ENCODE measurements at regions not wholly inside any gene's neighbourhood (a gene's known extent, or its start where the extent isn't known, plus 50 kb on each side); places are given as distances from the start of the nearest gene placed in this dataset.

DNA sequence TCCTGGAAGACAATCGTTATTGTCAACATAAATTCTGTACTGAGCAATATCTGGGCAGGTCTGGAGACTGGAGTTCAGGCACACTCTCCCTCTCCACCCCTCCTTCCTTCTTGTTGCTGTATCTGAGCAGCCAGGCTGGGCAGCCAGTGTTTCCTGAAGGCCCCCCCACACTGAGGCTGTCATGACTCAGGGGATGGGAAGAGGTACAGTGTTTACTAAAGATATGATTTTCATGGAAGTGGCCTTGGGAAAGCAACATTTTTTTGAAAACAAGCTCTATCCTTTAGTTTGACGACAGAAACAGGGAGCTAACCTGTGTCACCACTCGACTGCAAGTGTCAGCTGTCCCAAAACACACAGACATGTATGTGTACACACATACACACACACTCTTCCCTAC lies 1485.4 kb upstream of the TMEM132C start:
- no peak for DNase-seq

DNA sequence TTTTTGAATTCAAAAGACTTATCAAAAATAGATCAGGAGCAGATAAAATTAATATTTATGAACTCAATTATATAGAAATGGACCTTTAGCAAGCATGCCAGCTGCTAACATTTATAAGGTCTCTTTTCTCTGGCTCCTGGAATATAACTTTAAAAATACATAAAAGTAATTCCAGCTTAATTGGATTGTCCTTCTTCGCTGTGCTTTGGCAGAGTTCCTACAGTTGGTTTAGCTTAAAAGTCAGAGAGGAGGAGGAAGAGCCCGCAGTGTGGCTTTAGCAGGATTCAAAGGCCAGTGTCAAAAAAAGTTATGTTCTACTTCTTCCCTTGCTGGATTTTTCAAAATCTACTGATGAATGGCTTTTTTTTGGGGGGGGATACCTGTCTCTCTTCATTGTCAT lies 1484.9 kb upstream of the TMEM132C start:
- Histone ChIP-seq H3K27me3 (replicated peaks; ENCODE audit: control insufficient read depth, insufficient read depth, low read length, poor library complexity, severe bottlenecking) (no peaks in the 10 kb centered on the region), H3K36me3 (ENCODE audit: control insufficient read depth, insufficient read depth, low read length) (no peaks in the 10 kb centered on the region), H3K9me3 (ENCODE audit: control insufficient read depth, low read length) (no peaks in the 10 kb centered on the region), H3K4me1 (ENCODE audit: control insufficient read depth, insufficient read depth, low read length, poor library complexity, severe bottlenecking) (no peaks in the 10 kb centered on the region), H3K4me3 (ENCODE audit: insufficient read depth, low read depth, low read length, poor library complexity, severe bottlenecking) (no peak overlapping the region), H3K27ac (ENCODE audit: insufficient read depth, low read length, poor library complexity, severe bottlenecking) (no peak overlapping the region)
- DNase-seq = no peak

More for the DNA sequence above, 1485.4 kb upstream of the TMEM132C start:
- H3K27ac ChIP-seq (ENCODE audit: insufficient read depth, low read length, poor library complexity, severe bottlenecking) = no peak overlapping the region
- no peak overlapping the region for H3K4me3 ChIP-seq (ENCODE audit: insufficient read depth, low read depth, low read length, poor library complexity, severe bottlenecking)
- no peaks in the 10 kb centered on the region for H3K4me1 ChIP-seq (ENCODE audit: control insufficient read depth, insufficient read depth, low read length, poor library complexity, severe bottlenecking)
- H3K36me3 ChIP-seq (ENCODE audit: control insufficient read depth, insufficient read depth, low read length) = no peaks in the 10 kb centered on the region
- no peaks in the 10 kb centered on the region for H3K27me3 ChIP-seq (replicated peaks; ENCODE audit: control insufficient read depth, insufficient read depth, low read length, poor library complexity, severe bottlenecking)
- H3K9me3 ChIP-seq (ENCODE audit: control insufficient read depth, low read length) = no peaks in the 10 kb centered on the region

DNA sequence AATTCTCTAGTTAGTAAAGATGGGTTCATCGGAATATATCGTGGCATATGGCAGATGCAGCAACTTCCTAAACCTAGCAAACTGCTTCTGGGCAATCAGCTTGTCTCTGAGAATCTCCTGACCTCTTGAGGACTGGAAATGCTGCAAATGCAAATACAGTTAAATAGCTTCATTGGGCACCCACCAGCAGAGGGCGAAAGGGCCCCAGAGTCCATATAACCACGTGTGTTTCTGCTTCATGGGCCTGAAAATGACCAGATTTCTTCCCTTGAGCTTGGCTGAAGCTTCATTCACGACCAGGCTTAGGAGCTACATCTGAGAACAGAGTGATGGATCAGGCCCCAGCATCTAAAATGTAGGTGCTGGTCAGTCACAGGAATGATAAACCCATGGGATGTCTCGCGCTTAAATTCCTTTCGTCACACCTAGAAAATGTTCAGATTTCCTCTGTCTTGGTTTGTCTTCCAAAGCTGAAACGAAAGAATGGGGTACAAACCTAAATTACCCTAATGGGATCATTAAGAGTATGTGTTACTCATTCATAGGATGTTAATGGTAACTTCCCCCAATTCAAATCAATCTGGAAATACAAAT lies 1482.5 kb upstream of the TMEM132C start:
- no peaks in the 10 kb centered on the region for H3K27me3 ChIP-seq (replicated peaks; ENCODE audit: control insufficient read depth, insufficient read depth, low read length, poor library complexity, severe bottlenecking)
- no peak overlapping the region for H3K4me3 ChIP-seq (ENCODE audit: insufficient read depth, low read depth, low read length, poor library complexity, severe bottlenecking)
- H3K27ac ChIP-seq (ENCODE audit: insufficient read depth, low read length, poor library complexity, severe bottlenecking) = no peak overlapping the region
- no peaks in the 10 kb centered on the region for H3K4me1 ChIP-seq (ENCODE audit: control insufficient read depth, insufficient read depth, low read length, poor library complexity, severe bottlenecking)
- H3K9me3 ChIP-seq (ENCODE audit: control insufficient read depth, low read length) = no peaks in the 10 kb centered on the region
- no peak for DNase-seq
- no peaks in the 10 kb centered on the region for H3K36me3 ChIP-seq (ENCODE audit: control insufficient read depth, insufficient read depth, low read length)

DNA sequence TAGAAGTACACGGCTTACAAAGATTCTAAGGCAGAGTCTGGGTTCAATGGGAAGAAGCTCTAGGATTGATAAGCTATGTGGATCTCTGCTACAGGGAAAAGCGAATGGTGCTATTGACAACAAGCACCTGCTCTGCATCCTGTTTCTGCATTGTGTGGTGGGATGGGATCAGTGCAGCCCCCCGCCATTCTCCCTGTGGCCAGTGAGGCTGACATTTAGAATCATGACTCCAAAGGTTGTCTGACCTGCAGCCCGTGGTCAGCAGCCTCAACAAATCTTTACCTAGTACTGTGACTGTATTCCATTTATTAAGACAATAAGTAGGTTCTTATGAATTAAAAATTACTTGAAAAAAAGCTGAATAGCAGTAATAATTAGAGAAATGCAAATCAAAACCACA lies 1477.0 kb upstream of the TMEM132C start:
- Histone ChIP-seq H3K9me3 (ENCODE audit: control insufficient read depth, low read length) (no peaks in the 10 kb centered on the region), H3K36me3 (ENCODE audit: control insufficient read depth, insufficient read depth, low read length) (no peaks in the 10 kb centered on the region), H3K4me1 (ENCODE audit: control insufficient read depth, insufficient read depth, low read length, poor library complexity, severe bottlenecking) (no peaks in the 10 kb centered on the region), H3K4me3 (ENCODE audit: insufficient read depth, low read depth, low read length, poor library complexity, severe bottlenecking) (no peak overlapping the region), H3K27ac (ENCODE audit: insufficient read depth, low read length, poor library complexity, severe bottlenecking) (no peak overlapping the region), H3K27me3 (replicated peaks; ENCODE audit: control insufficient read depth, insufficient read depth, low read length, poor library complexity, severe bottlenecking) (no peaks in the 10 kb centered on the region)
- DNase-seq = no peak

DNA sequence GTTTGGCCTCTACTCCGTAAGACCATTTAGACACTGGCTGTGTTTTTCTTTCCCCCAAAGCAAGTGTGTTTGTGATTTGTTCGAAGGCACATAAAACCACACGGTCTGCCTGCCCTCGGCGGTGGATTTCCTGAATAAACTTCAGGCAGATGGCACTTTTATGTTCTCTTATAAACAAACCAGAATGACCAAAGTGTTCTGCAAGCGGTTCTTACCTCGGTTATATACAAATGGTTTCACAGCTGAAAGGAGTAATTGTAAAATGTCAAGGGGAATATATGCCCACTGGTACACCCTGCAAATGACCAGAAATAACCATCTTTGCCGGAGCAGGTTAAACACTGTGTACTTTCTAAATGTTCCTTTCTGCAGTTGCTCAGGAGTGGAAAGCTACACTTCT lies 1475.8 kb upstream of the TMEM132C start:
- H3K27ac ChIP-seq (ENCODE audit: insufficient read depth, low read length, poor library complexity, severe bottlenecking) = no peak overlapping the region
- H3K9me3 ChIP-seq (ENCODE audit: control insufficient read depth, low read length) = no peaks in the 10 kb centered on the region
- no peak overlapping the region for H3K4me3 ChIP-seq (ENCODE audit: insufficient read depth, low read depth, low read length, poor library complexity, severe bottlenecking)
- H3K27me3 ChIP-seq (replicated peaks; ENCODE audit: control insufficient read depth, insufficient read depth, low read length, poor library complexity, severe bottlenecking) = no peaks in the 10 kb centered on the region
- DNase-seq = no peak
- H3K4me1 ChIP-seq (ENCODE audit: control insufficient read depth, insufficient read depth, low read length, poor library complexity, severe bottlenecking) = no peaks in the 10 kb centered on the region
- no peaks in the 10 kb centered on the region for H3K36me3 ChIP-seq (ENCODE audit: control insufficient read depth, insufficient read depth, low read length)

DNA sequence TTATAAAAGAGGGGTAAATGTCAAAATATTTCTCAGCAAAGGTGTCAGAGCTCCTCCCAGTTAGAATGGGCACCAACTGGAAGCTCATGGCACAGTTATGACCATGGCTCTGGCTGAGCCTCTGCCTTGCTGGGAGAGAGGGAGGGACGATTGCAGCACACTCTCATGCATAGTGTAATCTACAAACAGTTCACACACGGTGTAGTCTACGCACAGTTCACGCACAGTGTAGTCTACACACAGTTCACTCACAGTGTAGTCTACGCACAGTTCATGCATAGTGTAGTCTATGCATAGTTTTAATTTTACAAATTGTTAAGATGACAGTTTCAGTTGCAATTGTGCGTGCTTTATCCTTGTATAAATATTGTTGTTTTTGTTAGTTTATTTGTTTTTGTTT lies 1474.6 kb upstream of the TMEM132C start:
- no peaks in the 10 kb centered on the region for H3K9me3 ChIP-seq (ENCODE audit: control insufficient read depth, low read length)
- no peaks in the 10 kb centered on the region for H3K27me3 ChIP-seq (replicated peaks; ENCODE audit: control insufficient read depth, insufficient read depth, low read length, poor library complexity, severe bottlenecking)
- H3K4me3 ChIP-seq (ENCODE audit: insufficient read depth, low read depth, low read length, poor library complexity, severe bottlenecking) = no peak overlapping the region
- no peak overlapping the region for H3K27ac ChIP-seq (ENCODE audit: insufficient read depth, low read length, poor library complexity, severe bottlenecking)
- H3K4me1 ChIP-seq (ENCODE audit: control insufficient read depth, insufficient read depth, low read length, poor library complexity, severe bottlenecking) = no peaks in the 10 kb centered on the region
- DNase-seq = no peak
- H3K36me3 ChIP-seq (ENCODE audit: control insufficient read depth, insufficient read depth, low read length) = no peaks in the 10 kb centered on the region

DNA sequence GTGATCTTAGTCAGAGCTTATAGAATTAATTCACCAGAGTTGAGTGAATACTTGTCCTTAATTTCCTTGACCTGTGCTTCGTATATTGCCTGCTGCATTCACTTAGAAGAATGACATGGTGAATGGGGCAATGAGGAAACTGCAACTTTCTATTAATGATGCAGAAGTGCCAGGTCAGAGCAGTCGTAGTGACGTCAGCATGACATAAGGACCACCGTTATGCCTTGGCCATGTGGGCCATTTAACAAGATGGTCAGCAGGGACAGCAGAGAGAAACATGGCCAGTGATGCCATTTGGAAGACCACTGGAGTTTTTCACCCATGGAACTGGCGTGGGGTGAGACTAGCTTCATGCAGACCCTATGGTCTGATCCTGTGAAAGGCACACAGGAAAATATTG lies 1469.4 kb upstream of the TMEM132C start:
- no peaks in the 10 kb centered on the region for H3K36me3 ChIP-seq (ENCODE audit: control insufficient read depth, insufficient read depth, low read length)
- H3K4me1 ChIP-seq (ENCODE audit: control insufficient read depth, insufficient read depth, low read length, poor library complexity, severe bottlenecking) = no peaks in the 10 kb centered on the region
- H3K27ac ChIP-seq (ENCODE audit: insufficient read depth, low read length, poor library complexity, severe bottlenecking) = no peak overlapping the region
- no peaks in the 10 kb centered on the region for H3K27me3 ChIP-seq (replicated peaks; ENCODE audit: control insufficient read depth, insufficient read depth, low read length, poor library complexity, severe bottlenecking)
- no peaks in the 10 kb centered on the region for H3K9me3 ChIP-seq (ENCODE audit: control insufficient read depth, low read length)
- no peak overlapping the region for H3K4me3 ChIP-seq (ENCODE audit: insufficient read depth, low read depth, low read length, poor library complexity, severe bottlenecking)
- no peak for DNase-seq

DNA sequence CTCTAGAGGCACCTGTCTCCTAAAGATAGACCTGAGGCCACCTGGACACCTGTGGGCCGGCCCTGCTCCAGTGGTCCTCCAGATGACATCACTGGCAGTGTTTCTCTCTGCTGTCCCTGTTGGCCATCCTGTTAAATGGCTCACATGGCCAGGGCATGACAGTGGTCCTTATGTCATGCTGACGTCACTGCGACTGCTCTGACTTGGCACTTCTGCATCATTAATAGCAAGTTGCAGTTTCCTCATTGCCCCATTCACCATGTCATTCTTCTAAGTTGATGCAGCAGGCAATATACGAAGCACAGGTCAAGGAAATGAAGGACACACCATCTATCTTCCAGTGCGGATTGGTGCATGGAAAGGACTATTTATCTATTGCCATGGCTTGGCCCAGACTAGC lies 1468.5 kb upstream of the TMEM132C start:
- Histone ChIP-seq H3K27ac (ENCODE audit: insufficient read depth, low read length, poor library complexity, severe bottlenecking) (no peak overlapping the region), H3K36me3 (ENCODE audit: control insufficient read depth, insufficient read depth, low read length) (no peaks in the 10 kb centered on the region), H3K9me3 (ENCODE audit: control insufficient read depth, low read length) (no peaks in the 10 kb centered on the region), H3K4me1 (ENCODE audit: control insufficient read depth, insufficient read depth, low read length, poor library complexity, severe bottlenecking) (no peaks in the 10 kb centered on the region), H3K27me3 (replicated peaks; ENCODE audit: control insufficient read depth, insufficient read depth, low read length, poor library complexity, severe bottlenecking) (no peaks in the 10 kb centered on the region), H3K4me3 (ENCODE audit: insufficient read depth, low read depth, low read length, poor library complexity, severe bottlenecking) (no peak overlapping the region)
- DNase-seq = no peak

DNA sequence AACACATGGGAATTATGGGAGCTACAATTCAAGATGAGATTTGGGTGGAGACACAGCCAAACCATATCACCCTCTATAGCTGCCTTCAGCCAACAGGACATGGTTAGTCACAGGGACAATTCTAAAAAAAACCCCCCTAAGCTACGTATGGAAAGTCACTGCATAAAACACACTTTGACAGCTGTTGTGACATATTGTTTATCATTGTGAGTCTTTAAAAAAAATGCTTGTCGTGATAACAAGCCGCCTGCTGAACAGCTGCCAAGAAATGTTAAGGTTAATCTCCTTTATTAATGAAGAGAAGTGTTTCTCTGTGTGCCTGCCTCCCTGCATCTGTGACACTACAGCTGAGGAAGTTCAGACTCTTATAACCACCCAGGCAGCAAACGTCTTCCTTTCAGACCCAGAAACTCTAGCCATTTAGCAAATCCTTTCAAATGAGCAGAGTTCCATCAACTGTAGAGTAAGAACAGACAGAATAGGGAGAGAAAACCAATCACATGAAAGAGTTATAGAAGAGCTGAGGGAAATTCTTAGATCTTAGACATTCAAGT lies 1459.6 kb upstream of the TMEM132C start:
- H3K27ac ChIP-seq (ENCODE audit: insufficient read depth, low read length, poor library complexity, severe bottlenecking) = no peak overlapping the region
- H3K4me1 ChIP-seq (ENCODE audit: control insufficient read depth, insufficient read depth, low read length, poor library complexity, severe bottlenecking) = no peaks in the 10 kb centered on the region
- H3K4me3 ChIP-seq (ENCODE audit: insufficient read depth, low read depth, low read length, poor library complexity, severe bottlenecking) = no peak overlapping the region
- DNase-seq = no peak
- H3K27me3 ChIP-seq (replicated peaks; ENCODE audit: control insufficient read depth, insufficient read depth, low read length, poor library complexity, severe bottlenecking) = no peaks in the 10 kb centered on the region
- no peaks in the 10 kb centered on the region for H3K36me3 ChIP-seq (ENCODE audit: control insufficient read depth, insufficient read depth, low read length)
- H3K9me3 ChIP-seq (ENCODE audit: control insufficient read depth, low read length) = no peaks in the 10 kb centered on the region

DNA sequence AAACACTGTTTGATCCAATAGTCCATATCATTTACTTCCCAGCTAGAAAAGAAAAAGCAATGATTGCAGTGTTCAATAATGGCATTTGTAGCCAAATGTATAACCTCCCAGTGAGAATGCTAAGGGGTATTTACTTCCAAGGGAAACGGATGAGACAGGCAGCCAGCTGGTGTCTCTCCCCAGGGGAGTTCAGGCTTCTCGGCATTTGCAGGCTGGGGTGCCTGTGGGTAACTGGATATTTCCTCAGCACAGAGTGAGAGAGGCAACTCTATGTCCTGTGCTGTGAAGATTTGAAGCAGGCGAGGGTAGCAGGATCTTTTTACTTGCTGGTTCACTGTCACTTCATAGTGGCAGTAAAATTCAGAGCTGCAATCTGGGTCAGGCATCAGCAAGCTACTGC lies 1455.6 kb upstream of the TMEM132C start:
- H3K27ac ChIP-seq (ENCODE audit: insufficient read depth, low read length, poor library complexity, severe bottlenecking) = no peak overlapping the region
- no peaks in the 10 kb centered on the region for H3K36me3 ChIP-seq (ENCODE audit: control insufficient read depth, insufficient read depth, low read length)
- no peaks in the 10 kb centered on the region for H3K27me3 ChIP-seq (replicated peaks; ENCODE audit: control insufficient read depth, insufficient read depth, low read length, poor library complexity, severe bottlenecking)
- no peaks in the 10 kb centered on the region for H3K4me1 ChIP-seq (ENCODE audit: control insufficient read depth, insufficient read depth, low read length, poor library complexity, severe bottlenecking)
- no peak overlapping the region for H3K4me3 ChIP-seq (ENCODE audit: insufficient read depth, low read depth, low read length, poor library complexity, severe bottlenecking)
- DNase-seq = no peak
- H3K9me3 ChIP-seq (ENCODE audit: control insufficient read depth, low read length) = no peaks in the 10 kb centered on the region

Measured in effector memory CD4-positive, alpha-beta T cell (primary cell).